Liver (tissue), 3 donors: ENCODE measurements at regions not wholly inside any gene's neighbourhood (a gene's known extent, or its start where the extent isn't known, plus 50 kb on each side); places are given as distances from the start of the nearest gene placed in this dataset.

Experiments
- ATF3 ChIP-seq: IDR thresholded peaks from 2 replicates; pipeline ENCODE4 v1.6.1; 2016; ENCODE audit warnings: antibody characterized with exemption
- CTCF ChIP-seq: fragments of 150-350 bp; IDR thresholded peaks from 2 replicates; pipeline ENCODE4 v1.5.1; 2017; ENCODE audit warnings: improper control_type of control experiment, low read depth, low read length; ENCODE audit not compliant: missing input control
- FOXA2 ChIP-seq: IDR thresholded peaks from 2 replicates; pipeline ENCODE4 v1.6.1; 2016; ENCODE audit warnings: antibody characterized with exemption
- GABPA ChIP-seq, 2 donors: IDR thresholded peaks in 1 of 2; conservative IDR thresholded peaks in 1 of 2; 2 replicates each; pipeline ENCODE4 v1.6.1; 2016; ENCODE audit warnings: antibody characterized with exemption in 2 of 2, mild to moderate bottlenecking in 1 of 2, moderate library complexity in 1 of 2
- HNF4G ChIP-seq: IDR thresholded peaks from 2 replicates; pipeline ENCODE4 v1.6.1; 2016; ENCODE audit warnings: antibody characterized with exemption
- JUND ChIP-seq, 2 donors: IDR thresholded peaks; 2 replicates each; pipeline ENCODE4 v1.6.1; 2016; ENCODE audit warnings: antibody characterized with exemption in 2 of 2
- MAX ChIP-seq: IDR thresholded peaks from 2 replicates; pipeline ENCODE4 v1.6.1; 2016; ENCODE audit warnings: antibody characterized with exemption
- RAD21 ChIP-seq, 2 donors: IDR thresholded peaks; 2 replicates each; pipeline ENCODE4 v1.6.1; 2016; ENCODE audit warnings: antibody characterized with exemption in 2 of 2, mild to moderate bottlenecking in 2 of 2
- RXRA ChIP-seq, 2 donors: IDR thresholded peaks; 2 replicates each; pipeline ENCODE4 v1.6.1; 2017 to 2018; ENCODE audit warnings: antibody characterized with exemption in 2 of 2, mild to moderate bottlenecking in 1 of 2
- SP1 ChIP-seq: IDR thresholded peaks from 2 replicates; pipeline ENCODE4 v1.6.1; 2018; ENCODE audit warnings: antibody characterized with exemption, mild to moderate bottlenecking
- TAF1 ChIP-seq: conservative IDR thresholded peaks from 2 replicates; pipeline ENCODE4 v1.6.1; 2016; ENCODE audit warnings: antibody characterized with exemption, mild to moderate bottlenecking
- YY1 ChIP-seq: IDR thresholded peaks from 2 replicates; pipeline ENCODE4 v1.6.1; 2016; ENCODE audit warnings: antibody characterized with exemption, mild to moderate bottlenecking
- TF ChIP-seq, protein P1 (sequence below): IDR thresholded peaks from 2 replicates; pipeline ENCODE4 v1.6.1; 2016; ENCODE audit warnings: antibody characterized with exemption, mild to moderate bottlenecking
- donor health status: healthy.
- donor health status: healthy.

- TF ChIP-seq RAD21 (IDR thresholded peaks at IDR 0.05), result no peak
- TF ChIP-seq CTCF, result no peak
- no peak for TF ChIP-seq TAF1
- TF ChIP-seq ATF3, result no peak
- no peak for TF ChIP-seq HNF4G
- no peak for TF ChIP-seq SP1
- TF ChIP-seq, protein P1, sequence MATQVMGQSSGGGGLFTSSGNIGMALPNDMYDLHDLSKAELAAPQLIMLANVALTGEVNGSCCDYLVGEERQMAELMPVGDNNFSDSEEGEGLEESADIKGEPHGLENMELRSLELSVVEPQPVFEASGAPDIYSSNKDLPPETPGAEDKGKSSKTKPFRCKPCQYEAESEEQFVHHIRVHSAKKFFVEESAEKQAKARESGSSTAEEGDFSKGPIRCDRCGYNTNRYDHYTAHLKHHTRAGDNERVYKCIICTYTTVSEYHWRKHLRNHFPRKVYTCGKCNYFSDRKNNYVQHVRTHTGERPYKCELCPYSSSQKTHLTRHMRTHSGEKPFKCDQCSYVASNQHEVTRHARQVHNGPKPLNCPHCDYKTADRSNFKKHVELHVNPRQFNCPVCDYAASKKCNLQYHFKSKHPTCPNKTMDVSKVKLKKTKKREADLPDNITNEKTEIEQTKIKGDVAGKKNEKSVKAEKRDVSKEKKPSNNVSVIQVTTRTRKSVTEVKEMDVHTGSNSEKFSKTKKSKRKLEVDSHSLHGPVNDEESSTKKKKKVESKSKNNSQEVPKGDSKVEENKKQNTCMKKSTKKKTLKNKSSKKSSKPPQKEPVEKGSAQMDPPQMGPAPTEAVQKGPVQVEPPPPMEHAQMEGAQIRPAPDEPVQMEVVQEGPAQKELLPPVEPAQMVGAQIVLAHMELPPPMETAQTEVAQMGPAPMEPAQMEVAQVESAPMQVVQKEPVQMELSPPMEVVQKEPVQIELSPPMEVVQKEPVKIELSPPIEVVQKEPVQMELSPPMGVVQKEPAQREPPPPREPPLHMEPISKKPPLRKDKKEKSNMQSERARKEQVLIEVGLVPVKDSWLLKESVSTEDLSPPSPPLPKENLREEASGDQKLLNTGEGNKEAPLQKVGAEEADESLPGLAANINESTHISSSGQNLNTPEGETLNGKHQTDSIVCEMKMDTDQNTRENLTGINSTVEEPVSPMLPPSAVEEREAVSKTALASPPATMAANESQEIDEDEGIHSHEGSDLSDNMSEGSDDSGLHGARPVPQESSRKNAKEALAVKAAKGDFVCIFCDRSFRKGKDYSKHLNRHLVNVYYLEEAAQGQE, result no peak
- TF ChIP-seq FOXA2, result no peak
- no peak for TF ChIP-seq RXRA (IDR thresholded peaks at IDR 0.05)
- TF ChIP-seq JUND (IDR thresholded peaks at IDR 0.05), result no peak
- TF ChIP-seq GABPA (IDR thresholded peaks at IDR 0.05 in 1 of 2, conservative IDR thresholded peaks at IDR 0.05 in 1 of 2), result no peak
- TF ChIP-seq MAX, result no peak
- no peak for TF ChIP-seq YY1
Measured at GRCh38 chr15:92781925-92782453, 118.1 kb upstream of the CHD2 start.
